GM23338 (cell line): ENCODE measurements at regions not wholly inside any gene's neighbourhood (a gene's known extent, or its start where the extent isn't known, plus 50 kb on each side); places are given as distances from the start of the nearest gene placed in this dataset.

ENCODE experiments used
- ATAC-seq: fragments of 200-7000 bp; cut with Tn5 transposase; 3 replicates; pipeline ENCODE4 v1.9.1; 2020
- DNase-seq: peaks from one replicate; pipeline ENCODE4 v3.0.0-alpha.2; 2015; ENCODE audit warnings: low spot score
- H2AFZ ChIP-seq: fragments of 200-600 bp; sonication (generic); 2 replicates; pipeline ENCODE4 v1.8.0; 2016; ENCODE audit warnings: antibody characterized with exemption, mild to moderate bottlenecking, moderate library complexity
- H3F3A ChIP-seq: fragments of 200-600 bp; sonication (generic); replicated peaks from 2 replicates; pipeline ENCODE4 v1.8.0; 2017; ENCODE audit warnings: antibody characterized with exemption, mixed run types, low read depth
- H3K27ac ChIP-seq: fragments of 200-600 bp; sonication (generic); 2 replicates; pipeline ENCODE4 v1.6.1; 2016; ENCODE audit warnings: low read depth
- H3K27me3 ChIP-seq: fragments of 200-600 bp; sonication (generic); 2 replicates; pipeline ENCODE4 v1.8.0; 2016; ENCODE audit warnings: mild to moderate bottlenecking, mixed run types, moderate library complexity; ENCODE audit not compliant: insufficient read depth
- H3K36me3 ChIP-seq: fragments of 200-600 bp; sonication (generic); 2 replicates; pipeline ENCODE4 v1.8.0; 2016; ENCODE audit warnings: mild to moderate bottlenecking; ENCODE audit not compliant: insufficient read depth
- H3K4me1 ChIP-seq: fragments of 200-600 bp; sonication (generic); 2 replicates; pipeline ENCODE4 v1.8.0; 2016; ENCODE audit warnings: mild to moderate bottlenecking, moderate library complexity; ENCODE audit not compliant: insufficient read depth
- H3K4me2 ChIP-seq: fragments of 200-600 bp; sonication (generic); 2 replicates; pipeline ENCODE4 v1.7.1; 2017; ENCODE audit warnings: mixed run types
- H3K4me3 ChIP-seq: fragments of 200-600 bp; sonication (generic); 2 replicates; pipeline ENCODE4 v1.6.1; 2016; ENCODE audit warnings: mixed run types
- H3K79me2 ChIP-seq: fragments of 200-600 bp; sonication (generic); replicated peaks from 2 replicates; pipeline ENCODE4 v1.8.0; 2017; ENCODE audit warnings: mild to moderate bottlenecking; ENCODE audit not compliant: insufficient read depth
- H3K9me2 ChIP-seq: fragments of 200-600 bp; sonication (generic); 2 replicates; pipeline ENCODE4 v1.8.0; 2017; ENCODE audit not compliant: insufficient read depth
- H4K20me1 ChIP-seq: fragments of 200-600 bp; sonication (generic); replicated peaks from 2 replicates; pipeline ENCODE4 v1.8.0; 2017; ENCODE audit warnings: mild to moderate bottlenecking; ENCODE audit not compliant: insufficient read depth
- H3K27ac Mint-ChIP-seq: 2 replicates; pipeline ENCODE4 v1.8.0; 2020; ENCODE audit warnings: inconsistent platforms, mild to moderate bottlenecking, moderate library complexity, mixed read lengths
- H3K27me3 Mint-ChIP-seq: 3 replicates; pipeline ENCODE4 v1.8.0; 2022; ENCODE audit warnings: low read depth, mild to moderate bottlenecking, moderate library complexity, mixed read lengths, inconsistent platforms; ENCODE audit not compliant: insufficient read depth, poor library complexity
- H3K36me3 Mint-ChIP-seq: 3 replicates; pipeline ENCODE4 v1.8.0; 2021; ENCODE audit warnings: low read depth, mild to moderate bottlenecking, inconsistent platforms, moderate library complexity, mixed read lengths
- H3K4me1 Mint-ChIP-seq: 3 replicates; pipeline ENCODE4 v1.8.0; 2020; ENCODE audit warnings: mild to moderate bottlenecking, inconsistent platforms, mixed read lengths
- H3K4me3 Mint-ChIP-seq: 3 replicates; pipeline ENCODE4 v1.8.0; 2021; ENCODE audit warnings: moderate library complexity, mild to moderate bottlenecking, inconsistent platforms, mixed read lengths
- H3K9me3 Mint-ChIP-seq: 3 replicates; pipeline ENCODE4 v1.8.0; 2020; ENCODE audit warnings: moderate library complexity, mild to moderate bottlenecking, inconsistent platforms, mixed read lengths
- CREB1 ChIP-seq: fragments of 250-450 bp; sonication (Bioruptor Pico); IDR thresholded peaks from 2 replicates; pipeline ENCODE4 v1.5.0; 2020; ENCODE audit warnings: low read depth, mild to moderate bottlenecking, moderate library complexity
- EZH2 ChIP-seq: fragments of 200-600 bp; sonication (generic); IDR thresholded peaks from one replicate; pipeline ENCODE4 v1.8.0; 2017; ENCODE audit warnings: antibody characterized with exemption, mild to moderate bottlenecking, low read depth; ENCODE audit not compliant: unreplicated experiment
- EZH2phosphoT487 ChIP-seq: fragments of 200-600 bp; sonication (generic); IDR thresholded peaks from one replicate; pipeline ENCODE4 v1.8.1; 2018; ENCODE audit warnings: antibody characterized with exemption; ENCODE audit not compliant: unreplicated experiment
- JUNB ChIP-seq: IDR thresholded peaks from one replicate; pipeline ENCODE4 v1.6.1; 2016; ENCODE audit warnings: antibody characterized with exemption; ENCODE audit not compliant: unreplicated experiment
- NANOG ChIP-seq: IDR thresholded peaks from 2 replicates; pipeline ENCODE4 v1.6.1; 2016; ENCODE audit warnings: antibody characterized with exemption, borderline replicate concordance
- POLR2AphosphoS5 ChIP-seq: IDR thresholded peaks from 2 replicates; pipeline ENCODE4 v1.6.1; 2016; ENCODE audit warnings: antibody characterized with exemption, low read depth
- STAT1 ChIP-seq: IDR thresholded peaks from one replicate; pipeline ENCODE4 v1.6.1; 2016; ENCODE audit warnings: antibody characterized with exemption; ENCODE audit not compliant: unreplicated experiment
- ZNF114 ChIP-seq: fragments of 250-450 bp; sonication (Bioruptor Pico); IDR thresholded peaks from 2 replicates; pipeline ENCODE4 v1.5.0; 2020; ENCODE audit warnings: mild to moderate bottlenecking, moderate library complexity
- ZNF331 ChIP-seq: fragments of 250-450 bp; sonication (Bioruptor Pico); IDR thresholded peaks from 2 replicates; pipeline ENCODE4 v1.5.0; 2020; ENCODE audit warnings: low read depth, mild to moderate bottlenecking, moderate library complexity
- TF ChIP-seq, protein P1 (sequence below), 2 experiments: fragments of 200-600 bp in 1 of 2; sonication (generic) in 1 of 2; conservative IDR thresholded peaks; 2 replicates each; pipeline versions ENCODE4 v1.5.1 to v1.6.1; 2016 to 2017; ENCODE audit warnings: antibody characterized with exemption in 2 of 2, low read depth in 2 of 2, mild to moderate bottlenecking in 2 of 2, moderate library complexity in 1 of 2
- TF ChIP-seq, protein P2 (sequence below): IDR thresholded peaks from 2 replicates; pipeline ENCODE4 v1.6.1; 2016; ENCODE audit warnings: antibody characterized with exemption
- TF ChIP-seq, protein P3 (sequence below): IDR thresholded peaks from one replicate; pipeline ENCODE4 v1.6.1; 2018; ENCODE audit warnings: antibody characterized with exemption; ENCODE audit not compliant: unreplicated experiment
- TF ChIP-seq, protein P4 (sequence below): fragments of 250-450 bp; sonication (Bioruptor Pico); IDR thresholded peaks from 2 replicates; pipeline ENCODE4 v1.5.0; 2020; ENCODE audit warnings: mild to moderate bottlenecking, moderate library complexity

DNA sequence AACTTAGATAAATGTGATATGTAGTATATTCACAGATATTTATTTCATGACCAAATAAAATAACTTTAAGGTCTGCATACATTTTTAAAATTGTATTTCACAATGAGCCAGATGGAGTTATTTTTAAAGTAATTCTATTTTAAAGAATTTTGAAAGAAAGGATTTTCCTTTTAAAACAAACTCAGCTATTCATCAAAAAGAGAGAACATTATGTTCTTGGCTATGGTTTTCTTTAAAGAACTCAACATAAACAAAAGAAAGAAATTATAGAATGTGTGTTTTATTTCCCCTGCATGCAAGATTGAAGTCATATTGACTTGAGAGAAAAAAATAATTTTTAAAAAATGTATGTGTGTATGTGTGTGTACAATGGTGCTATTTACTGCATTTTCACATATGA is 1023.6 kb upstream of the CITED2 start:
- peaks cover 3% of the 10 kb centered on the region; the same call in 1 of the 3 replicates for H3K4me1 Mint-ChIP-seq
- Histone ChIP-seq H3K79me2 (no peaks in the 10 kb centered on the region), H4K20me1 (no peaks in the 10 kb centered on the region), H3K4me1 (no peaks in the 10 kb centered on the region), H3K4me3 (no peak overlapping the region), H3K27me3 (no peaks in the 10 kb centered on the region), H2AFZ (no peak overlapping the region), H3K4me2 (no peak overlapping the region), H3K36me3 (no peaks in the 10 kb centered on the region), H3F3A (no peaks in the 10 kb centered on the region), H3K27ac (no peak overlapping the region), H3K9me2 (no peaks in the 10 kb centered on the region)
- H3K4me3 Mint-ChIP-seq, result no peak overlapping the region
- TF ChIP-seq STAT1 (no peak), ZNF114 (CRISPR knock-in tag) (no peak), ZNF331 (no peak), EZH2phosphoT487 (no peak), CREB1 (CRISPR knock-in tag) (no peak), EZH2 (no peak), NANOG (no peak), POLR2AphosphoS5 (no peak), JUNB (no peak)
- TF ChIP-seq, protein P1, sequence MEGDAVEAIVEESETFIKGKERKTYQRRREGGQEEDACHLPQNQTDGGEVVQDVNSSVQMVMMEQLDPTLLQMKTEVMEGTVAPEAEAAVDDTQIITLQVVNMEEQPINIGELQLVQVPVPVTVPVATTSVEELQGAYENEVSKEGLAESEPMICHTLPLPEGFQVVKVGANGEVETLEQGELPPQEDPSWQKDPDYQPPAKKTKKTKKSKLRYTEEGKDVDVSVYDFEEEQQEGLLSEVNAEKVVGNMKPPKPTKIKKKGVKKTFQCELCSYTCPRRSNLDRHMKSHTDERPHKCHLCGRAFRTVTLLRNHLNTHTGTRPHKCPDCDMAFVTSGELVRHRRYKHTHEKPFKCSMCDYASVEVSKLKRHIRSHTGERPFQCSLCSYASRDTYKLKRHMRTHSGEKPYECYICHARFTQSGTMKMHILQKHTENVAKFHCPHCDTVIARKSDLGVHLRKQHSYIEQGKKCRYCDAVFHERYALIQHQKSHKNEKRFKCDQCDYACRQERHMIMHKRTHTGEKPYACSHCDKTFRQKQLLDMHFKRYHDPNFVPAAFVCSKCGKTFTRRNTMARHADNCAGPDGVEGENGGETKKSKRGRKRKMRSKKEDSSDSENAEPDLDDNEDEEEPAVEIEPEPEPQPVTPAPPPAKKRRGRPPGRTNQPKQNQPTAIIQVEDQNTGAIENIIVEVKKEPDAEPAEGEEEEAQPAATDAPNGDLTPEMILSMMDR (conservative IDR thresholded peaks at IDR 0.05; ENCODE audit: low read depth in 2 of 2), result no peak
- TF ChIP-seq, protein P2, sequence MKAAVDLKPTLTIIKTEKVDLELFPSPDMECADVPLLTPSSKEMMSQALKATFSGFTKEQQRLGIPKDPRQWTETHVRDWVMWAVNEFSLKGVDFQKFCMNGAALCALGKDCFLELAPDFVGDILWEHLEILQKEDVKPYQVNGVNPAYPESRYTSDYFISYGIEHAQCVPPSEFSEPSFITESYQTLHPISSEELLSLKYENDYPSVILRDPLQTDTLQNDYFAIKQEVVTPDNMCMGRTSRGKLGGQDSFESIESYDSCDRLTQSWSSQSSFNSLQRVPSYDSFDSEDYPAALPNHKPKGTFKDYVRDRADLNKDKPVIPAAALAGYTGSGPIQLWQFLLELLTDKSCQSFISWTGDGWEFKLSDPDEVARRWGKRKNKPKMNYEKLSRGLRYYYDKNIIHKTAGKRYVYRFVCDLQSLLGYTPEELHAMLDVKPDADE, result no peak
- TF ChIP-seq, protein P3, sequence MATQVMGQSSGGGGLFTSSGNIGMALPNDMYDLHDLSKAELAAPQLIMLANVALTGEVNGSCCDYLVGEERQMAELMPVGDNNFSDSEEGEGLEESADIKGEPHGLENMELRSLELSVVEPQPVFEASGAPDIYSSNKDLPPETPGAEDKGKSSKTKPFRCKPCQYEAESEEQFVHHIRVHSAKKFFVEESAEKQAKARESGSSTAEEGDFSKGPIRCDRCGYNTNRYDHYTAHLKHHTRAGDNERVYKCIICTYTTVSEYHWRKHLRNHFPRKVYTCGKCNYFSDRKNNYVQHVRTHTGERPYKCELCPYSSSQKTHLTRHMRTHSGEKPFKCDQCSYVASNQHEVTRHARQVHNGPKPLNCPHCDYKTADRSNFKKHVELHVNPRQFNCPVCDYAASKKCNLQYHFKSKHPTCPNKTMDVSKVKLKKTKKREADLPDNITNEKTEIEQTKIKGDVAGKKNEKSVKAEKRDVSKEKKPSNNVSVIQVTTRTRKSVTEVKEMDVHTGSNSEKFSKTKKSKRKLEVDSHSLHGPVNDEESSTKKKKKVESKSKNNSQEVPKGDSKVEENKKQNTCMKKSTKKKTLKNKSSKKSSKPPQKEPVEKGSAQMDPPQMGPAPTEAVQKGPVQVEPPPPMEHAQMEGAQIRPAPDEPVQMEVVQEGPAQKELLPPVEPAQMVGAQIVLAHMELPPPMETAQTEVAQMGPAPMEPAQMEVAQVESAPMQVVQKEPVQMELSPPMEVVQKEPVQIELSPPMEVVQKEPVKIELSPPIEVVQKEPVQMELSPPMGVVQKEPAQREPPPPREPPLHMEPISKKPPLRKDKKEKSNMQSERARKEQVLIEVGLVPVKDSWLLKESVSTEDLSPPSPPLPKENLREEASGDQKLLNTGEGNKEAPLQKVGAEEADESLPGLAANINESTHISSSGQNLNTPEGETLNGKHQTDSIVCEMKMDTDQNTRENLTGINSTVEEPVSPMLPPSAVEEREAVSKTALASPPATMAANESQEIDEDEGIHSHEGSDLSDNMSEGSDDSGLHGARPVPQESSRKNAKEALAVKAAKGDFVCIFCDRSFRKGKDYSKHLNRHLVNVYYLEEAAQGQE, result no peak
- TF ChIP-seq, protein P4, sequence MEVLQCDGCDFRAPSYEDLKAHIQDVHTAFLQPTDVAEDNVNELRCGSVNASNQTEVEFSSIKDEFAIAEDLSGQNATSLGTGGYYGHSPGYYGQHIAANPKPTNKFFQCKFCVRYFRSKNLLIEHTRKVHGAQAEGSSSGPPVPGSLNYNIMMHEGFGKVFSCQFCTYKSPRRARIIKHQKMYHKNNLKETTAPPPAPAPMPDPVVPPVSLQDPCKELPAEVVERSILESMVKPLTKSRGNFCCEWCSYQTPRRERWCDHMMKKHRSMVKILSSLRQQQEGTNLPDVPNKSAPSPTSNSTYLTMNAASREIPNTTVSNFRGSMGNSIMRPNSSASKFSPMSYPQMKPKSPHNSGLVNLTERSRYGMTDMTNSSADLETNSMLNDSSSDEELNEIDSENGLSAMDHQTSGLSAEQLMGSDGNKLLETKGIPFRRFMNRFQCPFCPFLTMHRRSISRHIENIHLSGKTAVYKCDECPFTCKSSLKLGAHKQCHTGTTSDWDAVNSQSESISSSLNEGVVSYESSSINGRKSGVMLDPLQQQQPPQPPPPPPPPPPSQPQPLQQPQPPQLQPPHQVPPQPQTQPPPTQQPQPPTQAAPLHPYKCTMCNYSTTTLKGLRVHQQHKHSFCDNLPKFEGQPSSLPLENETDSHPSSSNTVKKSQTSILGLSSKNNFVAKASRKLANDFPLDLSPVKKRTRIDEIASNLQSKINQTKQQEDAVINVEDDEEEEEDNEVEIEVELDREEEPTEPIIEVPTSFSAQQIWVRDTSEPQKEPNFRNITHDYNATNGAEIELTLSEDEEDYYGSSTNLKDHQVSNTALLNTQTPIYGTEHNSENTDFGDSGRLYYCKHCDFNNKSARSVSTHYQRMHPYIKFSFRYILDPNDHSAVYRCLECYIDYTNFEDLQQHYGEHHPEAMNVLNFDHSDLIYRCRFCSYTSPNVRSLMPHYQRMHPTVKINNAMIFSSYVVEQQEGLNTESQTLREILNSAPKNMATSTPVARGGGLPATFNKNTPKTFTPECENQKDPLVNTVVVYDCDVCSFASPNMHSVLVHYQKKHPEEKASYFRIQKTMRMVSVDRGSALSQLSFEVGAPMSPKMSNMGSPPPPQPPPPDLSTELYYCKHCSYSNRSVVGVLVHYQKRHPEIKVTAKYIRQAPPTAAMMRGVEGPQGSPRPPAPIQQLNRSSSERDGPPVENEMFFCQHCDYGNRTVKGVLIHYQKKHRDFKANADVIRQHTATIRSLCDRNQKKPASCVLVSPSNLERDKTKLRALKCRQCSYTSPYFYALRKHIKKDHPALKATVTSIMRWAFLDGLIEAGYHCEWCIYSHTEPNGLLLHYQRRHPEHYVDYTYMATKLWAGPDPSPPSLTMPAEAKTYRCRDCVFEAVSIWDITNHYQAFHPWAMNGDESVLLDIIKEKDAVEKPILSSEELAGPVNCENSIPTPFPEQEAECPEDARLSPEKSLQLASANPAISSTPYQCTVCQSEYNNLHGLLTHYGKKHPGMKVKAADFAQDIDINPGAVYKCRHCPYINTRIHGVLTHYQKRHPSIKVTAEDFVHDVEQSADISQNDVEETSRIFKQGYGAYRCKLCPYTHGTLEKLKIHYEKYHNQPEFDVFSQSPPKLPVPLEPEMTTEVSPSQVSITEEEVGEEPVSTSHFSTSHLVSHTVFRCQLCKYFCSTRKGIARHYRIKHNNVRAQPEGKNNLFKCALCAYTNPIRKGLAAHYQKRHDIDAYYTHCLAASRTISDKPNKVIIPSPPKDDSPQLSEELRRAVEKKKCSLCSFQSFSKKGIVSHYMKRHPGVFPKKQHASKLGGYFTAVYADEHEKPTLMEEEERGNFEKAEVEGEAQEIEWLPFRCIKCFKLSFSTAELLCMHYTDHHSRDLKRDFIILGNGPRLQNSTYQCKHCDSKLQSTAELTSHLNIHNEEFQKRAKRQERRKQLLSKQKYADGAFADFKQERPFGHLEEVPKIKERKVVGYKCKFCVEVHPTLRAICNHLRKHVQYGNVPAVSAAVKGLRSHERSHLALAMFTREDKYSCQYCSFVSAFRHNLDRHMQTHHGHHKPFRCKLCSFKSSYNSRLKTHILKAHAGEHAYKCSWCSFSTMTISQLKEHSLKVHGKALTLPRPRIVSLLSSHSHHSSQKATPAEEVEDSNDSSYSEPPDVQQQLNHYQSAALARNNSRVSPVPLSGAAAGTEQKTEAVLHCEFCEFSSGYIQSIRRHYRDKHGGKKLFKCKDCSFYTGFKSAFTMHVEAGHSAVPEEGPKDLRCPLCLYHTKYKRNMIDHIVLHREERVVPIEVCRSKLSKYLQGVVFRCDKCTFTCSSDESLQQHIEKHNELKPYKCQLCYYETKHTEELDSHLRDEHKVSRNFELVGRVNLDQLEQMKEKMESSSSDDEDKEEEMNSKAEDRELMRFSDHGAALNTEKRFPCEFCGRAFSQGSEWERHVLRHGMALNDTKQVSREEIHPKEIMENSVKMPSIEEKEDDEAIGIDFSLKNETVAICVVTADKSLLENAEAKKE (CRISPR knock-in tag), result no peak
- ATAC-seq, result no peak
- peaks cover 2% of the 10 kb centered on the region for H3K27me3 Mint-ChIP-seq
- H3K9me3 Mint-ChIP-seq, result no peaks in the 10 kb centered on the region
- no peak for DNase-seq
- no peaks in the 10 kb centered on the region for H3K36me3 Mint-ChIP-seq
- no peak overlapping the region for H3K27ac Mint-ChIP-seq
